ENCODE measurements at regions not wholly inside any gene's neighbourhood (a gene's known extent, or its start where the extent isn't known, plus 50 kb on each side); places are given as distances from the start of the nearest gene placed in this dataset.

DNA sequence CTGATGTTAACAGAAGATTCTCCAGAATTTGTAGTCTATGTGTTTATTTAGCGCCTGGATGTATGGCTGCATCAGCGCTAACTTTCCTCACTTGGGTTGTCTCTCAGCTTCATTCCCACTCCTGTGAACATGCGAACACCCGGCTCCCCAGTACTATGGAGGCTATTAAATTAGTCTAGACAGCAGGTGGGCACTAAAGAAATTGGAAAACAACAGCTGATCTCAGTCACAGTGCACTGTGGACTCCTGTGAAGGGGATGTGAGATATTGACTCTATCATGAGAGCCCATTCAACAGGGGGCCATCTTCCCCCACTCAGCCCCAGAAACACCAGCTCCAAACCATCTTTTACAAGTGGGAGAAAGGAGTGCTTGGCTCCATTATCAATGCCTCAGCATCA is 471.0 kb downstream of the KDM4C start:
- no peak for DNase-seq

DNA sequence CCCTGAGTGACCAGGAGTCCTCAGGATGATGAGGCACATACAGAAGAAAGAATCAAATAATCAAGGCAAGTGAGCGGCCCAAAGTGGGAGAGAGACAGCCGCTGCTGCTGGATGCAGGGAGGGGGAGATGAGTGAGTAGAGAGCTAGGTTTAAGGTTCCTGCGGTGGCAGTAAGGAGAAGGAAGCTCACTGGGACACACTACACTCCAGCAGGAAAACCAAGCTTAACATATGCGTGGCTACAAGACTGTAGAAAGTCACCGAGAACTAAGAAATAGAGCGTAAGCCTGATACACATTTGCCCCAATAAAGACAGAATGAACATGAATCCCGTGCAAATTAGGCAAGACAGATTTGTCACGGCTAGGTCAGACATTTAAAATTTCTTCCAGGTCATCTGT is 470.2 kb downstream of the KDM4C start:
- no peak for DNase-seq

DNA sequence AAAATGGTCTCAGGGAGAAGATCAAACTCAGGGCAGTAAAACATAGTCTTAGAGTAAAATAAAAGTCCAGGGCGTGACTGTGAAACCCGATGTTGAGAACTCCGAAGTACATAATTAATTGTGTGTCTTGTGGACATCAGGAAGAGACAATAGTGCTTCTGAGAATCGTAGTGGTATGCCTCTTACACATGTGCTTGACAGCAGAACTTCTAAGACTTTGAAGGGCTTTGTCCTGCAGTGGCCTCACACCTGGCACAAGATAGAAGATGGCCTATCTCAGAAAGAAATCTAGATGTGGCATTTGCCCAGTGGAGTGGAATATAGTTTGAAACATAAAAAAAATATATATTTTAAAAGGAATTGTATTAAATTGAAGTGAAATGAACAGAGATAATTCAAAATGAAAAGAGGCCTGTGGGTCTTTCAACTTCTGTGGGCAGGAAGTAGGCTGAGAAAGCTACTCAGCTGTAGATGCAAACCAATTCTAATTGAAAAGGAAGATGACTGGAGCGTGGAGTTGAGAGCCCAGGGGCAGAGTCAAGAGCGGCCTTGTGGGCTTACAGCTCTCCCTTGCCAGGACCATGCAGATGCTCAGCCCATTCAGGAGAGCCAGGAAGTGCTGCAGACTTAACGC is 468.4 kb downstream of the KDM4C start:
- DNase-seq, result no peak
